ENCODE measurements at regions not wholly inside any gene's neighbourhood (a gene's known extent, or its start where the extent isn't known, plus 50 kb on each side); places are given as distances from the start of the nearest gene placed in this dataset.
A peak's percentile ranks its signal among the peaks of the same experiment; 100 is the strongest.

DNA sequence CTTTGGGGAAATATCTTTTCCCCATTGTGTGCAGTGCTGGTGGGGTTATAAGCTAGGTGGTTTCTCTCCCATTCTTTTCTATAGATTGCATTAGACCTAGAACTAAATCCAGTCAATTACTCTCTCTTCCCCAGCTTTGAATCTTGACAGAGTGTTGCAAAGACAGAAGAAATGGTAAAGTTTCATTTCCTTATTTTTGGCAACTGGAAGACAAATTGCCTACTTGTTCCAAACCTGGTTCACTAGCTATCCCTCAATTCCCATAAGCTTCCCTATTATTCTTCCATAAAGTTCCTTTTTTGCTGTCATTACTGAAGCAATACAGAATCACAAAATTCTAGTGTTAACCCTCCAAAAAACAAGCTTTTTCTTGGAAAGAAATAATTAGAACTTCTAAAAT, 94.0 kb upstream of the ITGA4 start:
- ATAC-seq (no peak), DNase-seq (no peak)
- Mint-ChIP-seq H3K36me3 (peaks cover 46% of the 10 kb centered on the region), H3K27me3 (no peaks in the 10 kb centered on the region), H3K4me1 (peaks cover 17% of the 10 kb centered on the region), H3K27ac (no peak overlapping the region), H3K9me3 (ENCODE audit: low read depth) (no peaks in the 10 kb centered on the region), H3K4me3 (no peak overlapping the region)
- CTCF ChIA-PET: no interaction called here

DNA sequence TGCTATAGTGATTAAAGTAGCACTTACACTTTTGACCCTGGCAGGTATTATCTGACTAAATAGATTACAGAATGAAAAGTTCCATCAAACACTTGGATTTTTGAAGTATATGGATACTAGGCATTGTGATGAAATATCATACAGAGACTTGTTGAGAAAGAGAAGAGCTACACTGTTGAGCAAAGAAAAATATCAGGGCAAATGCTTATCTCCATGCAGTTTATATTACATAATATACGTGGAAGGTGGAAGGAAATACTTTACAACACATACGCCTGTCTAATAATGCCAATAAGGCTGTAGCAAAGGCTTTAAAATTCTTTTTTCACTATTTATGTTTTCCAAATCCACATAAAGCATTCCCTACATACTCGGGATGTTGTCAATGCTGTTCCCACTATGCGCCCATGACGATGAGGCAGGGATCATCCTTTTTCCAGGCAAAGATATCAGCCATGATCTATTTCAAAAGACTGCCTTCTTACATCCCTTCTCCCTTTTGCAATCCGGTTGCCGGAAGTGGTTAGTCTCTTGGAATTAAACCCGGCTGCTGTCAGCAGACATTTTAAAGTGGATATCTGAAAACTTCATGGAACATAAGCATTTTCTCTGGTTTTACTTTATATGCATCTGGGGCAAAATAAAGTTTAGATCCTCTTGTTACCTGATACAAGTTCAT, 92.6 kb upstream of the ITGA4 start:
- no peak for ATAC-seq
- Mint-ChIP-seq H3K9me3 (ENCODE audit: low read depth) (no peaks in the 10 kb centered on the region), H3K27me3 (no peaks in the 10 kb centered on the region), H3K27ac (no peak overlapping the region), H3K4me3 (no peak overlapping the region), H3K36me3 (peaks cover 40% of the 10 kb centered on the region), H3K4me1 (peaks cover 8% of the 10 kb centered on the region)
- DNase-seq: no peak
- CTCF ChIA-PET: interaction anchor here (0.7 kb wide), 1 partner anchor 29 kb away, joined by 3 read pairs; no protein-coding TSS in a partner anchor

DNA sequence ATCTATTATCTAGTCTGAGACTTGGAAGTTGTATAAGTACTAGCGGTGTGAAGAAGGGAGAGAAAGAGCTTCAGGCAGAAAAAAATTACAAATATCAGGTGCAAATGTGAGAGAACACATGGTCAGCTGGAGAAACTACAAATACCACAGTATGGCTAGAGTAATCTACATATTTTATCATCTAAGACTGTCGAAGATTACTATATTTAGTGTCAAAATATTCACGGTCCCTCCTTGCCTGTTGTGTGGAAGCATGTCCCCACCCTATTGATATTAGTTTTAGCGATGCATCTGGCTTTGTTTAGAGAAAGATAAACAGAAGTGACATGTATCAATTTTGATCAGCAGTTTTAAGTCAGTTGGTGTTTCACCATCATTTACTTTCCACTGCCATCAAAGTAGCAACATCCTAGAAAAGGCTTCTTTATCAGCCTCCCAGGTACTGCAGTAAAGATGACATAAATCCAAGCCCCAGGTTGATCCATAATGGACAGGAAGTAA, 90.5 kb upstream of the ITGA4 start:
- Mint-ChIP-seq H3K4me3 (no peak overlapping the region), H3K4me1 (peaks cover 15% of the 10 kb centered on the region), H3K9me3 (ENCODE audit: low read depth) (no peaks in the 10 kb centered on the region), H3K27ac (no peak overlapping the region), H3K36me3 (peaks cover 40% of the 10 kb centered on the region), H3K27me3 (no peaks in the 10 kb centered on the region)
- CTCF ChIA-PET: interaction anchor here (0.5 kb wide), 1 partner anchor 52 kb away, joined by 3 read pairs; no protein-coding TSS in a partner anchor
- ATAC-seq (no peak), DNase-seq (no peak)

DNA sequence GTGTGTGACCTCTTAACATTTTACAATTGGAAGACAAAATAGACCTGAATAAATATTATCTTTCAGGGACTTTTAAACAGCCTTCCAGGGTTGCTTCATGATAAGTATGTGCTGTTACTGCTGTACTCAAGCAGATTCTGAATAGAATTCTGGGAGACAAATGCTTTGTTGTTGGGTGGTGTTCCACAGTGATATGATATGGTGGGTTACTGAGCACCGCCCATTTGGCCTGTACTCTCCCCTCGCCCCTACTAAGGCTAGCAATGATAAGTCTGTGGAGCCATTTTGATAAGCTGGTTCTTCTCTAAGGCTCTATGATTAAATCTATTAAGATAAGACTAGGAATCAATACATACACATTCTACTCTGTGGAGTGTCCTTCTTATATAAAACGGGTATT, 89.8 kb upstream of the ITGA4 start:
- no peak overlapping the region for H3K4me3 Mint-ChIP-seq
- H3K9me3 Mint-ChIP-seq (ENCODE audit: low read depth): no peaks in the 10 kb centered on the region
- peaks cover 21% of the 10 kb centered on the region for H3K4me1 Mint-ChIP-seq
- H3K36me3 Mint-ChIP-seq: peaks cover 37% of the 10 kb centered on the region
- ATAC-seq: no peak
- CTCF ChIA-PET: no interaction called here
- no peaks in the 10 kb centered on the region for H3K27me3 Mint-ChIP-seq
- DNase-seq: no peak
- no peak overlapping the region for H3K27ac Mint-ChIP-seq

DNA sequence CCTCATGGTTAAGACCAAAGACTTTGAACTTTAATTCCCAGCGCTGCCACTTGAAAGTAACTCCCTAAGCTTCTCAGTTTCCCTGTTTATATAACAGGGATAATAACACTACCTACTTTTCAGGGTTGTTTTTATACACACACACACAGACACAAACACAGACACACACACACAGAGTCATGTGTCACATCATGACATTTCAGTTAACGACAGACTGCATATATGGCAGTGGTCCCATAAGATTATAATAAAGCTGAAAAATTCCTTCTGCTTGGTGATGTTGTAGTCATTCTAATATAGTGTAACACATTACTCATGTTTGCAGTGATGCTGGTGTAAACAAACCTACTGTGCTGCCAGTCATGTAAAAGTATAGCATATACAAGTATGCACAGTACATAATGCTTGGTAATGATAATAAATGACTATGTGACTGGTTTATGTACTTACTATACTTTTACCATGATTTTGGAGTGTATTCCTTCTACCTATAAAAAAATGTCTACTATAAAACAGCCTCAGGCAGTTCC, 89.2 kb upstream of the ITGA4 start:
- Mint-ChIP-seq H3K27ac (no peak overlapping the region), H3K27me3 (no peaks in the 10 kb centered on the region), H3K4me3 (no peak overlapping the region), H3K36me3 (peaks cover 34% of the 10 kb centered on the region), H3K4me1 (peaks cover 23% of the 10 kb centered on the region), H3K9me3 (ENCODE audit: low read depth) (no peaks in the 10 kb centered on the region)
- ATAC-seq (no peak), DNase-seq (no peak)
- CTCF ChIA-PET: no interaction called here

DNA sequence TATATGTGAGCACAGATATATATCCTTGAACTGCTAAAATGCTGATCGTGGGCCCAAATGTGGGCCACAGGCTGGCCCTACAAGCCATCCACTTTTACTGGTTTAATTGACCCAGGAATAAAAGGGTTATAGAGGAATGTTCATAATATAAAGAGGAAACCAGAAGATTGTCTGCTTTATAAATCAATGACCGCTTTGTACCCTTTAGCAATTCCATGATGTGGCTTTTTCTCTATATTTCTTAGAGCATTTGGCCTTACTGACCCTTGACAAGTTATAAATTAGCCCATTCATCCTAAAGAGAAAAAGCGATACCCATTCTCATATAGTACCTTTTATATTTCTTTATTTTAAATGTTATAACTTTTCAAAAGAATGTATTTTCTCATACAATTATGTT, 87.1 kb upstream of the ITGA4 start:
- Mint-ChIP-seq H3K27ac (no peak overlapping the region), H3K27me3 (no peaks in the 10 kb centered on the region), H3K36me3 (peaks cover 25% of the 10 kb centered on the region), H3K4me1 (peaks cover 35% of the 10 kb centered on the region), H3K4me3 (no peak overlapping the region), H3K9me3 (ENCODE audit: low read depth) (no peaks in the 10 kb centered on the region)
- CTCF ChIA-PET: no interaction called here
- DNase-seq (no peak), ATAC-seq (no peak)

DNA sequence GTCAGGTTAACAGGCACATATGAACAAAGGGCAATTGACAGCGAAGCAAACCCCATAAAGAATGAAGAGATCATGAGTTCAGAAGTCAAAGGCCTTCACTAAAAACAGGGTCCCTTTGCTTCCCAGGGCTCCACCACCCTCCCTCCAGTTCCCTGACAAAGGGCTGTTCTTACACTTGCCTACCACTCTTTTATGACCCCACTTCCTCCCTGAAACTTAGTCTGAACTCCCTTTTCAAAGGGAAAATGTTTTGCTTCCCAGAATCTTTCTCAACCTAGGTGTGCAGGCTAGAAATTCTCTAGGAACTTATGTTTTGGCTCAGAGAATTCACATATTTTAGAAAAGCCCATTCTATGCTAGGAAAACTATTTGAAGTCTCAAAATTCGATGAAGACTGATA, 86.0 kb upstream of the ITGA4 start:
- Mint-ChIP-seq H3K27ac (no peak overlapping the region), H3K4me3 (no peak overlapping the region), H3K9me3 (ENCODE audit: low read depth) (no peaks in the 10 kb centered on the region), H3K4me1 (peaks cover 43% of the 10 kb centered on the region), H3K27me3 (no peaks in the 10 kb centered on the region), H3K36me3 (peaks cover 19% of the 10 kb centered on the region)
- DNase-seq (no peak), ATAC-seq (no peak)
- CTCF ChIA-PET: no interaction called here

DNA sequence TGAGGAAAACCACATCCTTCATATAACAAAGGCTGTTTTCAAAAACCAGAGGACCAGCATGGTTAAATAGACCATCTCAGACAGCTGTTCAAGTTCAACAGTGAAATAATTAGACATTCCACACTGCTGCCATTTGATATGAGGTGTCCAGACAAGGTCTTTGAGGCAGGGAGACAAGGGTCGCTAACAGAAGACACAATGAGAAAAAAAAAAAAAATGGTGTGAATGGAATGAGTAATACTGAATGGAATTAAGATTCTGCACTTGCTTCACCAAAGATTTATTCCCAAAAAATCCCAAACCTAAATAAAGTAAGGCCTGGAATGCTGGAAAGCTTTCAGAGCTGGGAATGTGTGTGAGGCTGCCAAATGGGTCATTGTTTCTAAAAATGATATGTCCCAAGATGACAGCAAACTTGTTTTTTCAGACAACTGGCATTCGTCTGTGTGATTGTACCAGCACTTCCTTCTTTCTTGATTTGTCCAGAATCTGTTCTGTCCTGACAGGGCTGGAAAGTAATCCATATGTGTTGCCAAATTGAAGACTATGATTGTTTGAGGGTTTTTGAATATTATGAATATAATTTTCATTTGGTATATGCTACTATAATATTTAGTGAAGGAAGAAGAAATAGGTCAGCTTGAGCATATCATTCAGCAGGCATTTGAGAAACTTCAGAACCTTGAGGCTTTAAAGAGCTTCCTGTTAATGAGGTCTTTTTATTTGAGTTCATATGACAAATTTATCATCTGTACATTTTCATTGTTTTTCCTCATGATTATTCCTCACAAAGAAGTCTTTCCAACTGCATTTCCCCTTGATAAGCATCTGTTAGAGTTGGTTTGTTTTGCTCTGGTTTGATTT, 85.2 kb upstream of the ITGA4 start:
- Mint-ChIP-seq H3K36me3 (peaks cover 24% of the 10 kb centered on the region), H3K9me3 (ENCODE audit: low read depth) (no peaks in the 10 kb centered on the region), H3K27me3 (no peaks in the 10 kb centered on the region), H3K4me3 (no peak overlapping the region), H3K4me1 (peaks cover 51% of the 10 kb centered on the region), H3K27ac (no peak overlapping the region)
- DNase-seq (no peak), ATAC-seq (no peak)
- CTCF ChIA-PET: no interaction called here

DNA sequence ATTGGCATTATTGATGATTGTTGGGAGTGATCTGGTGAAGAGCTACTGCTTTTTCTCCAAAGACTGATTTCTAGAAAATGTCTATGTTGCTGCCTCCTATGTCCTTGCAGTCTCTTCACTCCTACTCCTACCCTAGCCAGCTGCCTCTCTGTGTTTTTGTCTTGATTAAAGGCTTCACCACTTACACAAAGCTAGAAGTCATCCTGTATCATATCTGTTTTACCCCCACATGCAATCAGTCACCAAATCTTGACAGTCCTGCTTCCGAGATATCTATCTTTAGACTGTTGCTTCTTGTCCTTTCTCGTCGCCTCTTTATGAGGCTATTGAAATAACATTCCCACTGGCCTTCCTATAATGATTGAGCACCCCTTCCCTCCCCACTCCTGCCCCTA, 84.5 kb upstream of the ITGA4 start:
- CTCF ChIA-PET: no interaction called here
- peak overlapping the region; percentile 41 for H3K27ac Mint-ChIP-seq
- no peaks in the 10 kb centered on the region for H3K9me3 Mint-ChIP-seq (ENCODE audit: low read depth)
- DNase-seq (no peak), ATAC-seq (no peak)
- no peak overlapping the region for H3K4me3 Mint-ChIP-seq
- peaks cover 51% of the 10 kb centered on the region for H3K4me1 Mint-ChIP-seq
- peaks cover 24% of the 10 kb centered on the region for H3K36me3 Mint-ChIP-seq
- no peaks in the 10 kb centered on the region for H3K27me3 Mint-ChIP-seq

DNA sequence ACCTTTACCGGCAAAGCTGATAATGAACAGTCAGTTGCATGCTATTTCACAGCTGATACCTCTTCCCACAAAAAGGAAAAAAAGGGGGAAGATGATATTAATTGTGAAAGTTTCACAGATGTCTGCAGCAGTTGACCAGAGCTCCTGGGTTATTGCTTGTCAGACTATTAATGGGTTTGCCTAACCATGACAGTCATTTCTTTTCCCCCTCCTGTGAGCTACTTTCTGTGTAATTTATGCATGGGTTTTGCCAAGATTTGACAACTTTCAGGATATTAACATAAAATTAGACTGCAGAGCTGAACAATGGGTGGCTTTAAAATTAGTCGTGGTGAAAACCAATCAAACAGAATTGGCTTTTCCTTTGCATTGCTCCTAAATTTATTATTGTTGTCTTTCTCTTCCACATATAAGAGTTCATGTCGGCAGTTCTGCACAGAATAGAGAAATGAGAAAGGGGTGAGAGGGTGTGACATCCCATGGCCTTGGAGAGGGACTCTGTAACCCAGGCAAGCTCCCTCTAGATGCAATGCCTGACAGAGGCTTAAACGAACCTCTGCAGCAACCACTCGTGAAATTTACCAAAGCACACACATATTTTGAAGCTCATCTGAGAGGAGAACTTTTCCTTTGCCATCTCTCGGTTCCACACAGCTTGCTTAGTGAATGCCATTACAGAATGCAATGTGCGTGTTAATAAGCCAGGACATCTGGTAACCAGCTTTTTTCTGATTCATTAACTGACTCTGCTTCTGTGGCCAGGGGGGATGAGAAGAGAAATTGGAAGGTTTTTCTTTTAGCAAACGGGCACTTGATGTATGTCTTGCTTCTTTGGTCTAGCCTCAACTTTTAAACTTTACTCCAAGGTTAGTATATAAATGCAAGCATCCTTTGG, 82.2 kb upstream of the ITGA4 start:
- CTCF ChIA-PET: interaction anchor here (1.1 to 1.4 kb wide), 3 partner anchors 10 to 66 kb away, joined by 3 read pairs; no protein-coding TSS in a partner anchor
- peak overlapping the region; percentile 42 for H3K27ac Mint-ChIP-seq
- H3K4me3 Mint-ChIP-seq: no peak overlapping the region
- DNase-seq (no peak), ATAC-seq (no peak)
- H3K9me3 Mint-ChIP-seq (ENCODE audit: low read depth): no peaks in the 10 kb centered on the region
- H3K36me3 Mint-ChIP-seq: peaks cover 20% of the 10 kb centered on the region
- H3K4me1 Mint-ChIP-seq: peaks cover 51% of the 10 kb centered on the region
- no peaks in the 10 kb centered on the region for H3K27me3 Mint-ChIP-seq

DNA sequence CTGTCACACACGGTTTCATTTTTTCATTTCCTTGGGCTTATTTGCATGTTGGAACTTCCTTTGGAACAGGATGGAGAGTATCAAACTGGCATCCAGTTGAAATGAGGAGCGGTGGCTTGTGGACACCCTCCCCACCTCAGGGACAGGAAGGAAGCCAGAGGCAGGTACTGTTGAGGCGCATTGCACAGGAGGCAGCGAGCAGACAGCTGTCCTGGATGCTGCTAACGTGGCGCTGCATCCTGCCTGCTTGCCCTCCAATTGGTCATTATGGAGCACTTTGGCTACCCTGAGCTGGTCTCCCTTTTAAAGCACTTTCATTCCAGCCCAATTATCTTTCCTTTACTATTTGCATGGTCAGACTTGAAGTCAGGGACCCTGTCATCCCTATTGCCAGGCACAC, 80.7 kb upstream of the ITGA4 start:
- DNase-seq (no peak), ATAC-seq (no peak)
- H3K27me3 Mint-ChIP-seq: no peaks in the 10 kb centered on the region
- CTCF ChIA-PET: no interaction called here
- H3K9me3 Mint-ChIP-seq (ENCODE audit: low read depth): no peaks in the 10 kb centered on the region
- peaks cover 45% of the 10 kb centered on the region for H3K4me1 Mint-ChIP-seq
- H3K4me3 Mint-ChIP-seq: no peak overlapping the region
- no peak overlapping the region for H3K27ac Mint-ChIP-seq
- H3K36me3 Mint-ChIP-seq: peaks cover 20% of the 10 kb centered on the region

DNA sequence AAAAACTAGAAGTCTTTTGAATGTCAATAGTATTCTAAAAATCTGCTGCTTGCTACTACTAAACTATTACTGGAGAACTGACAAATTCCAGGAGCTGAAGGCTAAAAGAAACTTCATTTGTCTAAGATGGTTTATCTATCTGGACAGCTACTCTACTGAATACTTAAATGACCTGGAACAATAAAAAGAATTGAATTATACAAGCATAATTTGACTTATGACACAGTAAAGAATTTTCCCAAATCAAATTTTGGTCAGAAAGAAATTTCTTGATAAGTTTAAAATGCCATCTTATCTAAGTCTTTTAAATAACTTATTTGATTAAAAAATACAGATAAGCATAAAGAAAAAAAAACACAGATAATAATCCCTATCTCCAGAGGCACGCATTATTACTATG, 80.2 kb upstream of the ITGA4 start:
- no peaks in the 10 kb centered on the region for H3K27me3 Mint-ChIP-seq
- DNase-seq (no peak), ATAC-seq (no peak)
- H3K4me3 Mint-ChIP-seq: no peak overlapping the region
- no peaks in the 10 kb centered on the region for H3K9me3 Mint-ChIP-seq (ENCODE audit: low read depth)
- no peak overlapping the region for H3K27ac Mint-ChIP-seq
- peaks cover 39% of the 10 kb centered on the region for H3K4me1 Mint-ChIP-seq
- CTCF ChIA-PET: interaction anchor here (1.0 kb wide), 1 partner anchor 52 kb away, joined by 3 read pairs; no protein-coding TSS in a partner anchor
- H3K36me3 Mint-ChIP-seq: peaks cover 18% of the 10 kb centered on the region

DNA sequence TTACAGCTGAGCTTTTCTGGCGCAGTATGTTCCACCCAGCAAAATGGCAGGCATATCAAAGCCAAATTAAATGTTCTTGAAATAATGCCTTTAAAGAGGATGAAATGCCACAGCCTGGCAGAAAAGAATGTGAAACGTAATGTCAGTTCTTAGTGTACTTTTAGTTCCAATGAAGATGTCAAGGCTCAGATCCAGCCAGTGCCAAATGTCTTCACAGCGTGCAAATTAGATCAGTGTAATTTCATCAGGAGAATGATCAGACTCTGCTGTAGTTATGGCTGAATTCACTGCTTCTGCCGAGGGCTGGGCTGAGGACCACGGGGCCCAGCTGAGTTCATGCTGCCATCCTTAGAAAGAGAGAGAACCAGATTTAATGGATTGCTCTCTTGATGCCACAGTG, 78.7 kb upstream of the ITGA4 start:
- H3K4me1 Mint-ChIP-seq: peaks cover 28% of the 10 kb centered on the region
- no peak overlapping the region for H3K4me3 Mint-ChIP-seq
- CTCF ChIA-PET: no interaction called here
- no peak for ATAC-seq
- no peak overlapping the region for H3K27ac Mint-ChIP-seq
- DNase-seq: no peak
- no peaks in the 10 kb centered on the region for H3K9me3 Mint-ChIP-seq (ENCODE audit: low read depth)
- H3K27me3 Mint-ChIP-seq: no peaks in the 10 kb centered on the region
- peaks cover 15% of the 10 kb centered on the region for H3K36me3 Mint-ChIP-seq

Measured in activated CD8-positive, alpha-beta memory T cell treated with anti-CD3 and anti-CD28 coated beads, Interleukin-2, amount 10 ng/mL, durations not matched to agents 7 days and 5 days (primary cell).